ENCODE measurements at regions not wholly inside any gene's neighbourhood (a gene's known extent, or its start where the extent isn't known, plus 50 kb on each side); places are given as distances from the start of the nearest gene placed in this dataset.
"Not testable (repeated sequence)": the region's sequence is repeated elsewhere in the genome, so short reads cannot be mapped to it uniquely, and the experiment has no call there.

DNA sequence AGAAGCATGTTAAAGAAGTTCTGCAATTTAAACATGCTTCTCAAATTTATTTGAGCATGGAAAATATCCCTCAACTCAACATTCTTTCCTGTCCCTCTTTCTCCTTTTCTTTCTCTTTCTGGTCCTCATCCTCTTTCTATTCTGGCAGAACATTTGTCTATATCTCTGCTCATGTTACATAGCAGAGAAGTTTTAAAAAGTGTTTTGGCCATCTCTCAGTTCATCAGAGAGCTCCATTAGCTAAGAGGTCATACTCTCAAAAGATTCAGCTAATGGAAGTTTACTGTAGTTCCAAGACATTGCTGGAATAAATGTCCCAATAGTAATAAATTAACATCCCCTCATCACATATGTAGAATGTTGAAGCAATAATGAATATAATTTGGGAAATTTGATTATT lies 53.5 kb downstream of the XCL2 start:
- ATAC-seq (ENCODE audit: poor library complexity) (no peak), DNase-seq (no peak)
- intact Hi-C loops (cut with DNase I) = no loop called here

- intact Hi-C loops (cut with DNase I) = no loop called here
Measured at GRCh38 chr1:168488138-168488537, 55.7 kb downstream of the XCL2 start.

DNA sequence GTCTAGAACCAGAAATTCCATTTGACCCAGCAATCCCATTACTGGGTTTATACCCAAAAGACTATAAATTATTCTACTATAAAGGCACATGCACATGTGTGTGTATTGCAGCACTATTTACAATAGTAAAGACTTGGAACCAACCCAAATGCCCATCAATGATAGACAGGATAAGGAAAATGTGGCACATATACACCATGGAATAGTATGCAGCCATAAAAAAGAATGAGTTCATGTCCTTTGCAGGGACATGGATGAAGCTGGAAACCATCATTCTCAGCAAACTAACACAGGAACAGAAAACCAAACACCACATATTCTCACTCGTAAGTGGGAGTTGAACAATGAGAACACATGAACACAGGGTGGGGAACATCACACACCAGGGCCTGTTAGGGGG lies 57.0 kb downstream of the XCL2 start:
- intact Hi-C loops (cut with DNase I); DNase-seq; ATAC-seq (ENCODE audit: poor library complexity): not testable (repeated sequence)

More at GRCh38 chr1:168488138-168488537, 55.7 kb downstream of the XCL2 start:
- ATAC-seq (ENCODE audit: poor library complexity) (peak; percentile 78), DNase-seq (peak; percentile 70)

- ATAC-seq (ENCODE audit: poor library complexity) = no peak
- DNase-seq = peak; percentile 37
- intact Hi-C loops (cut with DNase I) = no loop called here
Measured at GRCh38 chr1:168485048-168485447, 58.7 kb downstream of the XCL2 start.

GRCh38 chr1:168484083-168484482 lies 59.7 kb downstream of the XCL2 start:
- intact Hi-C loops (cut with DNase I) = no loop called here
- no peak for DNase-seq
- no peak for ATAC-seq (ENCODE audit: poor library complexity)

GRCh38 chr1:168483539-168483938 lies 60.3 kb downstream of the XCL2 start:
- ATAC-seq (ENCODE audit: poor library complexity) (peak; percentile 44), DNase-seq (no peak)
- intact Hi-C loops (cut with DNase I) = no loop called here

DNA sequence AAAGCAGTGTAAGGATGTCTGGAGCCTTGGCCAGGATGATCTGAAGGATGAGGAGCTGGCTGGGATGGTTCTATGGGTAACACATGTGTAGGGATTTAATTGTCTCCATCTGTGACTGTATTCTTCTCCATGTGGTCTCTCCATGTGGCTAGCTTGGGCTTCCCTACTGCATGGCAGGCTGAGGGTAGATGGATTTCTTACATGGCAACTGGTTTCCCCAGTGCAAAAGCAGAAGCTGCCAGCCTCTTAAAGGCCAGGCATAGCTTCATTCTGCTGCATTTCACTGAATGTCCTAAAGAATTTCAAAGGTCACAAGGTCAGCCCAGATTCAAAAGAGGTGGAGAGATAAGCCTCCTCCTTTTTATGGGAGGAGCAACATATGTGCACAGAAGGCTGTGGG lies 61.7 kb downstream of the XCL2 start:
- DNase-seq = no peak
- ATAC-seq (ENCODE audit: poor library complexity) = no peak
- intact Hi-C loops (cut with DNase I) = no loop called here

DNA sequence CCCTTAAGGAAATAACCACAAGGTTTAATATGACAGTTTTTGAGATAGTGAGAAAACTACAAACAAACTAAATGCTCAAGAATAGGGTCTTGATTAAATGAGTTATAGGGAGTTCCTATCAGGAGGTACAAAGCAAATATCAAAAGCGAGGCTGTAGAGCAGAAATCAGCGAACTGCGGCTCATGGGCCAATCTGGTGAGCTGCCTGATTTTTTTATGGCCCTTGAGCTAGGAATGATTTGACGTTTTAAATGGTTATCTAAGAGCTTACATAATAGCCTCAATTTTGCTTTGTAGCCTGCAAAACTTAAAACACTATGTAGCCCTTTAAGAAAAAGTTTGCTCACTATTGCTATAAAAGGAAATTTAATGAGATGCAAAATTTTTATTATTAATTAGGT lies 62.2 kb downstream of the XCL2 start:
- ATAC-seq (ENCODE audit: poor library complexity) = peak; percentile 45
- DNase-seq = no peak
- intact Hi-C loops (cut with DNase I) = no loop called here

DNA sequence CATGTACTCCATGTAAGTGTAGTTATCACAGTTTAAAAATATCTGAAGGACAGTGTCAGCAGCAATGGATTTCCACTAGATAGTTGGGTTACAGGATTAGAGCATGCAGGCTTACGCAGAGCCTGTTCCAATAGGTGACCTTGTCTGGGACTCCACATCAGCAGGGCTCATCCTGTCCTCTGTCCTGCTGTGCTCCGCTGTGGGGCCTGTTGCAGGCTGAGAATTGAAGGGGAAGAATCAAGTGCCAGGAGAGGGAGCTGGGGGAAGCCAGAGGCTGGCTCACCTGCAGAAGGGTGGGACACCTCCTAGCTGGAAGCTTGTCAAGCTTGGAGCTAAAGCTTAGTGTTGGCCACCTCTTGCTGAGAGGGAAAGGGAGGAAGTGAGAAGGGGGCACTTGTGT lies 62.8 kb downstream of the XCL2 start:
- no peak for DNase-seq
- intact Hi-C loops (cut with DNase I) = no loop called here

GRCh38 chr1:168477792-168478191 lies 66.0 kb downstream of the XCL2 start:
- no peak for DNase-seq
- peak; percentile 74 for ATAC-seq (ENCODE audit: poor library complexity)
- intact Hi-C loops (cut with DNase I) = no loop called here

More for the DNA sequence above, 62.8 kb downstream of the XCL2 start:
- no peak for ATAC-seq (ENCODE audit: poor library complexity)

- ATAC-seq (ENCODE audit: poor library complexity) (peak; percentile 76), DNase-seq (no peak)
- intact Hi-C loops (cut with DNase I) = no loop called here
Measured at GRCh38 chr1:168476588-168477385, 67.0 kb downstream of the XCL2 start.

- no peak for DNase-seq
- intact Hi-C loops (cut with DNase I) = no loop called here
- no peak for ATAC-seq (ENCODE audit: poor library complexity)
Measured at GRCh38 chr1:168474322-168474721, 69.5 kb downstream of the XCL2 start.

GRCh38 chr1:168473126-168473525 lies 70.7 kb downstream of the XCL2 start:
- ATAC-seq (ENCODE audit: poor library complexity) (no peak), DNase-seq (no peak)
- intact Hi-C loops (cut with DNase I) = no loop called here

- DNase-seq (no peak), ATAC-seq (ENCODE audit: poor library complexity) (no peak)
- intact Hi-C loops (cut with DNase I) = no loop called here
Measured at GRCh38 chr1:168472223-168472622, 71.6 kb downstream of the XCL2 start.

- peak; percentile 52 for ATAC-seq (ENCODE audit: poor library complexity)
- intact Hi-C loops (cut with DNase I) = no loop called here
- DNase-seq = no peak
Measured at GRCh38 chr1:168470901-168471431, 72.8 kb downstream of the XCL2 start.

DNA sequence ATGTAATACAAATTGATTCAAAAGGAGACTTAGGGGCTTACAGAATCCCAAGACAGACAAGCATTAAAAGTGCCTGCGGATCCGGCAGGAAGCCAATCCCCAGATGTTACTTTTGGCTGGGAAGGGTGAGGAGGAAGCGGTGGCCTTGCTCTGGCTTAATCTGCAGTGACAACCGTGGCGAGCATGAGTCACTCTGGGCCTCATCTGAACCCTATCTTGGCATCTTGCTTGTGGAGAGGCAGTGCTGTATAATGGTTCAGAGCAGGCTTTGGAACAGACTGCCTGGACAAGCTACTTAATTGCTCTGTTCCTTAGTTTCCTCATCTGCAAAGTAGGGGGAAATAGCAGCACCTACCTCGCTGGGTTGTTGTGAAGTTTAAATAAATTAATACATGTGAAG lies 74.1 kb downstream of the XCL2 start:
- ATAC-seq (ENCODE audit: poor library complexity) (peak; percentile 87), DNase-seq (peak; percentile 84)
- intact Hi-C loops (cut with DNase I) = no loop called here

- intact Hi-C loops (cut with DNase I) = no loop called here
- no peak for DNase-seq
- no peak for ATAC-seq (ENCODE audit: poor library complexity)
Measured at GRCh38 chr1:168468822-168469221, 75.0 kb downstream of the XCL2 start.

DNA sequence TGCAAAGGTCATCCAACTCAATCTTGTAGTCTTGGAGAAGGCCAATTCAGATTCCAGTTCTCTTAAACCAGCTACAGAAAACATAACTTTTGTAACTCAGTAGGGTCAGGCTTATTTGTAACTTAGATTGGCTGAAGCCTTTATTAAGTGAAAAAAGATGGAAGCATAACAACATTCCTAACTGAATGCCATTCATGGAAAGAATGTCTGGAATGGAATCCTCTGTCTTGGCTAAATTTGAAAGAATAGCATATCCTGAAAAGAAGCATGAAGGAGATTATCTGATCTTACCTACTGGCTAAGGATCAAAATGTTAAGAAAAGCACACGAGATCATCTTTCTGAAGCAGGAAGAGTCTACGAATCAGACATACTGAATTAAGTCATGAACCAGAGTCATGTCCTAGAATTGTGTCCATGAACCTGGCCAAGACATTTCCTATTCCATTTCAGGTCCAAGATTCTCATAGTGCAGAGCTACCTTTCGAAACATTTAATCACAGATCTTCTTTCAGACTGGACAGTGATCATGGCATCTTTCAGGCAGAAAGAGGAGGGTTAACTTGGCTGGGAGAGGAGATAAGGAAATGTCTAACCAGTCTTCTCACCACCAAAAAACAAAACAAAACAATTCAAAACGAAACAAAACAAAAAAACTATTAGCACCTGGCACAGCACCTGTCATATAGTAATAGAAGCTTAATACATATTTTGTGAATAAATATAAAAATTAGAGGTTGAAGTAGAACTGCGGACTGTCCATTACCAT lies 75.6 kb downstream of the XCL2 start:
- no peak for ATAC-seq (ENCODE audit: poor library complexity)
- DNase-seq = no peak
- intact Hi-C loops (cut with DNase I) = no loop called here

GRCh38 chr1:168467452-168467851 lies 76.3 kb downstream of the XCL2 start:
- DNase-seq (no peak), ATAC-seq (ENCODE audit: poor library complexity) (no peak)
- intact Hi-C loops (cut with DNase I) = no loop called here

GRCh38 chr1:168466714-168467131 lies 77.1 kb downstream of the XCL2 start:
- DNase-seq (no peak), ATAC-seq (ENCODE audit: poor library complexity) (peak; percentile 50)
- intact Hi-C loops (cut with DNase I) = no loop called here
